ENCODE measurements at regions not wholly inside any gene's neighbourhood (a gene's known extent, or its start where the extent isn't known, plus 50 kb on each side); places are given as distances from the start of the nearest gene placed in this dataset.
"Not testable (repeated sequence)": the region's sequence is repeated elsewhere in the genome, so short reads cannot be mapped to it uniquely, and the experiment has no call there.

- no peak for ATAC-seq
Observed at GRCh38 chr5:39633057-39633456, 208.3 kb upstream of the DAB2 start.

- no peak for ATAC-seq
Observed at GRCh38 chr5:39631958-39632357, 207.2 kb upstream of the DAB2 start.

GRCh38 chr5:39629946-39630345 lies 205.2 kb upstream of the DAB2 start:
- no peak for ATAC-seq

GRCh38 chr5:39628348-39628747 lies 203.6 kb upstream of the DAB2 start:
- ATAC-seq = no peak

- no peak for ATAC-seq
Observed at GRCh38 chr5:39624890-39625289, 200.1 kb upstream of the DAB2 start.

GRCh38 chr5:39624268-39624886 lies 199.6 kb upstream of the DAB2 start:
- no peak for ATAC-seq

GRCh38 chr5:39623291-39623865 lies 198.6 kb upstream of the DAB2 start:
- ATAC-seq = no peak

- no peak for ATAC-seq
Observed at GRCh38 chr5:39622281-39622680, 197.5 kb upstream of the DAB2 start.

- no peak for ATAC-seq
Observed at GRCh38 chr5:39619168-39619818, 194.5 kb upstream of the DAB2 start.

GRCh38 chr5:39618391-39618790 lies 193.6 kb upstream of the DAB2 start:
- ATAC-seq = no peak

GRCh38 chr5:39616131-39616530 lies 191.4 kb upstream of the DAB2 start:
- ATAC-seq = no peak

- not testable (repeated sequence) for ATAC-seq
Observed at GRCh38 chr5:39611076-39611475, 186.3 kb upstream of the DAB2 start.

- no peak for ATAC-seq
Observed at GRCh38 chr5:39608024-39608423, 183.2 kb upstream of the DAB2 start.

- ATAC-seq = no peak
Observed at GRCh38 chr5:39606591-39606990, 181.8 kb upstream of the DAB2 start.

- ATAC-seq = no peak
Observed at GRCh38 chr5:39605588-39606575, 181.1 kb upstream of the DAB2 start.

- no peak for ATAC-seq
Observed at GRCh38 chr5:39605145-39605544, 180.4 kb upstream of the DAB2 start.

GRCh38 chr5:39604491-39604890 lies 179.7 kb upstream of the DAB2 start:
- no peak for ATAC-seq

GRCh38 chr5:39599721-39600431 lies 175.1 kb upstream of the DAB2 start:
- ATAC-seq = no peak

GRCh38 chr5:39598661-39599248 lies 174.0 kb upstream of the DAB2 start:
- ATAC-seq = no peak

GRCh38 chr5:39588179-39588578 lies 163.4 kb upstream of the DAB2 start:
- ATAC-seq = no peak

- ATAC-seq = no peak
Observed at GRCh38 chr5:39587675-39588074, 162.9 kb upstream of the DAB2 start.

GRCh38 chr5:39586185-39586584 lies 161.4 kb upstream of the DAB2 start:
- no peak for ATAC-seq
